ENCODE measurements at regions not wholly inside any gene's neighbourhood (a gene's known extent, or its start where the extent isn't known, plus 50 kb on each side); places are given as distances from the start of the nearest gene placed in this dataset.

- H3K4me1 Mint-ChIP-seq: peaks cover 7% of the 10 kb centered on the region
- no peak for DNase-seq
- H3K27ac Mint-ChIP-seq: no peak overlapping the region
- no peaks in the 10 kb centered on the region for H3K36me3 Mint-ChIP-seq (ENCODE audit: low read depth)
- no peak overlapping the region for H3K4me3 Mint-ChIP-seq
- no peaks in the 10 kb centered on the region for H3K9me3 Mint-ChIP-seq
- H3K27me3 Mint-ChIP-seq (ENCODE audit: low read depth, poor library complexity): no peaks in the 10 kb centered on the region
- no peak for TF ChIP-seq CTCF (IDR thresholded peaks at IDR 0.05)
Observed at GRCh38 chr5:106894964-106895363, 775.8 kb downstream of the EFNA5 start.

GRCh38 chr5:106882035-106882434 is 788.7 kb downstream of the EFNA5 start:
- Mint-ChIP-seq H3K27ac (no peak overlapping the region), H3K4me3 (no peak overlapping the region), H3K9me3 (peaks cover 7% of the 10 kb centered on the region), H3K4me1 (no peaks in the 10 kb centered on the region), H3K27me3 (ENCODE audit: low read depth, poor library complexity) (no peaks in the 10 kb centered on the region), H3K36me3 (ENCODE audit: low read depth) (no peaks in the 10 kb centered on the region)
- TF ChIP-seq CTCF (IDR thresholded peaks at IDR 0.05): no peak
- DNase-seq: no peak

- H3K27me3 Mint-ChIP-seq (ENCODE audit: low read depth, poor library complexity): no peaks in the 10 kb centered on the region
- peaks cover 17% of the 10 kb centered on the region for H3K9me3 Mint-ChIP-seq
- H3K36me3 Mint-ChIP-seq (ENCODE audit: low read depth): no peaks in the 10 kb centered on the region
- H3K4me1 Mint-ChIP-seq: no peaks in the 10 kb centered on the region
- H3K27ac Mint-ChIP-seq: no peak overlapping the region
- no peak for DNase-seq
- no peak for TF ChIP-seq CTCF (IDR thresholded peaks at IDR 0.05)
- H3K4me3 Mint-ChIP-seq: no peak overlapping the region
Observed at GRCh38 chr5:106880656-106881055, 790.1 kb downstream of the EFNA5 start.

- DNase-seq: no peak
- no peaks in the 10 kb centered on the region for H3K27me3 Mint-ChIP-seq (ENCODE audit: low read depth, poor library complexity)
- no peak overlapping the region for H3K27ac Mint-ChIP-seq
- H3K36me3 Mint-ChIP-seq (ENCODE audit: low read depth): no peaks in the 10 kb centered on the region
- TF ChIP-seq CTCF (IDR thresholded peaks at IDR 0.05): no peak
- H3K4me1 Mint-ChIP-seq: no peaks in the 10 kb centered on the region
- H3K4me3 Mint-ChIP-seq: no peak overlapping the region
- peaks cover 21% of the 10 kb centered on the region for H3K9me3 Mint-ChIP-seq
Observed at GRCh38 chr5:106877881-106878280, 792.9 kb downstream of the EFNA5 start.

GRCh38 chr5:106876665-106877194 is 794.0 kb downstream of the EFNA5 start:
- Mint-ChIP-seq H3K4me3 (no peak overlapping the region), H3K9me3 (peaks cover 21% of the 10 kb centered on the region), H3K36me3 (ENCODE audit: low read depth) (no peaks in the 10 kb centered on the region), H3K27me3 (ENCODE audit: low read depth, poor library complexity) (no peaks in the 10 kb centered on the region), H3K27ac (no peak overlapping the region), H3K4me1 (no peaks in the 10 kb centered on the region)
- DNase-seq: no peak
- TF ChIP-seq CTCF (IDR thresholded peaks at IDR 0.05): no peak

DNA sequence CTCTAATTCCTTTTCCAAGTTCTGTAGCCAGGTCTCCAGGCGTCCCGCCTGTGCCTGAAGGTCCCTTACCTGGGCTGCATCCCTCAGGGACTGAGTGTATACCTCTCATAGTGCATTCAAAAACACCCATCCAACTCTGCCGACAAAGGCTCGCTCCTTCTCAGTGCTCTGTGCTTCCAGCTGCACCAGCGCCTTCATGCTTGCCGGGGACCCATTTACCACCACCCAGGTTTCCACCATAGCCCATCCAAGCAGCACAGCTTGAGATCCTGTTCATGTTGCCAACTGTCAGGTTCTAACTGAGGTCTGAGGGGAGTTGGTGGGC is 794.5 kb downstream of the EFNA5 start:
- Mint-ChIP-seq H3K4me3 (no peak overlapping the region), H3K27me3 (ENCODE audit: low read depth, poor library complexity) (no peaks in the 10 kb centered on the region), H3K9me3 (peaks cover 21% of the 10 kb centered on the region), H3K36me3 (ENCODE audit: low read depth) (no peaks in the 10 kb centered on the region), H3K4me1 (no peaks in the 10 kb centered on the region), H3K27ac (no peak overlapping the region)
- no peak for TF ChIP-seq CTCF (IDR thresholded peaks at IDR 0.05)
- no peak for DNase-seq

All from nephron progenitor cell (in vitro differentiated cells).